Hepatocyte (in vitro differentiated cells): ENCODE measurements at regions not wholly inside any gene's neighbourhood (a gene's known extent, or its start where the extent isn't known, plus 50 kb on each side); places are given as distances from the start of the nearest gene placed in this dataset.

Experiments used
- DNase-seq: peaks from one replicate; pipeline ENCODE4 v3.0.0-alpha.2; 2016; ENCODE audit warnings: low spot score
- H2AFZ ChIP-seq: fragments of 200-600 bp; sonication (generic); 2 replicates; pipeline ENCODE4 v1.6.0; 2016; ENCODE audit warnings: antibody characterized with exemption, mild to moderate bottlenecking
- H3K27ac ChIP-seq: fragments of 200-600 bp; sonication (generic); 2 replicates; pipeline ENCODE4 v1.5.1; 2016; ENCODE audit warnings: mild to moderate bottlenecking
- H3K27me3 ChIP-seq: fragments of 200-600 bp; sonication (generic); 2 replicates; pipeline ENCODE4 v1.6.1; 2016
- H3K36me3 ChIP-seq: fragments of 200-600 bp; sonication (generic); replicated peaks from 2 replicates; pipeline ENCODE4 v1.5.1; 2016; ENCODE audit warnings: low read depth; ENCODE audit not compliant: insufficient read depth
- H3K4me1 ChIP-seq: fragments of 200-600 bp; sonication (generic); 2 replicates; pipeline ENCODE4 v1.5.1; 2016; ENCODE audit warnings: mild to moderate bottlenecking, moderate library complexity; ENCODE audit not compliant: insufficient read depth
- H3K4me2 ChIP-seq: fragments of 200-600 bp; sonication (generic); 2 replicates; pipeline ENCODE4 v1.6.0; 2016
- H3K4me3 ChIP-seq: fragments of 200-600 bp; sonication (generic); 2 replicates; pipeline ENCODE4 v1.5.1; 2016; ENCODE audit warnings: mild to moderate bottlenecking
- H3K79me2 ChIP-seq: fragments of 200-600 bp; sonication (generic); 2 replicates; pipeline ENCODE4 v1.6.0; 2017; ENCODE audit warnings: mild to moderate bottlenecking
- H3K9me2 ChIP-seq: fragments of 200-600 bp; sonication (generic); replicated peaks from 2 replicates; pipeline ENCODE4 v1.6.0; 2017; ENCODE audit warnings: mild to moderate bottlenecking; ENCODE audit not compliant: insufficient read depth
- H3K9me3 ChIP-seq: fragments of 200-600 bp; sonication (generic); 2 replicates; pipeline ENCODE4 v1.5.1; 2016; ENCODE audit warnings: low read depth, mild to moderate bottlenecking
- H4K20me1 ChIP-seq: fragments of 200-600 bp; sonication (generic); 2 replicates; pipeline ENCODE4 v1.6.0; 2016; ENCODE audit warnings: mild to moderate bottlenecking; ENCODE audit not compliant: insufficient read depth, poor library complexity, severe bottlenecking
- EZH2 ChIP-seq: fragments of 200-600 bp; sonication (generic); IDR thresholded peaks from 2 replicates; pipeline ENCODE4 v1.6.1; 2016; ENCODE audit warnings: antibody characterized with exemption, mild to moderate bottlenecking, borderline replicate concordance
- EZH2phosphoT487 ChIP-seq: fragments of 200-600 bp; sonication (generic); IDR thresholded peaks from one replicate; pipeline ENCODE4 v1.6.1; 2018; ENCODE audit warnings: antibody characterized with exemption, mild to moderate bottlenecking, low read depth, moderate library complexity; ENCODE audit not compliant: unreplicated experiment, severe bottlenecking
- WGBS: methylation state at CpG from one replicate; pipeline ENCODE4 v1.1.6; 2016; ENCODE audit warnings: low lambda C conversion rate; ENCODE audit errors: missing lambda C conversion rate; 5-methylcytosine and 5-hydroxymethylcytosine counted together
- TF ChIP-seq, protein P1 (sequence below): fragments of 200-600 bp; sonication (generic); IDR thresholded peaks from 2 replicates; pipeline ENCODE4 v1.5.1; 2016; ENCODE audit warnings: antibody characterized with exemption, mild to moderate bottlenecking; ENCODE audit not compliant: poor library complexity

- no peaks in the 10 kb centered on the region for H3K4me1 ChIP-seq
- 80% methylated on average over 1 of the region's 1 CpG for WGBS
- no peaks in the 10 kb centered on the region for H3K36me3 ChIP-seq
- no peak overlapping the region for H3K4me2 ChIP-seq
- no peak overlapping the region for H2AFZ ChIP-seq
- H3K27ac ChIP-seq: no peak overlapping the region
- no peaks in the 10 kb centered on the region for H4K20me1 ChIP-seq
- H3K9me2 ChIP-seq: no peaks in the 10 kb centered on the region
- H3K9me3 ChIP-seq: no peaks in the 10 kb centered on the region
- H3K27me3 ChIP-seq: no peaks in the 10 kb centered on the region
- no peak for DNase-seq
- H3K79me2 ChIP-seq: no peaks in the 10 kb centered on the region
- no peak overlapping the region for H3K4me3 ChIP-seq
- TF ChIP-seq, protein P1, sequence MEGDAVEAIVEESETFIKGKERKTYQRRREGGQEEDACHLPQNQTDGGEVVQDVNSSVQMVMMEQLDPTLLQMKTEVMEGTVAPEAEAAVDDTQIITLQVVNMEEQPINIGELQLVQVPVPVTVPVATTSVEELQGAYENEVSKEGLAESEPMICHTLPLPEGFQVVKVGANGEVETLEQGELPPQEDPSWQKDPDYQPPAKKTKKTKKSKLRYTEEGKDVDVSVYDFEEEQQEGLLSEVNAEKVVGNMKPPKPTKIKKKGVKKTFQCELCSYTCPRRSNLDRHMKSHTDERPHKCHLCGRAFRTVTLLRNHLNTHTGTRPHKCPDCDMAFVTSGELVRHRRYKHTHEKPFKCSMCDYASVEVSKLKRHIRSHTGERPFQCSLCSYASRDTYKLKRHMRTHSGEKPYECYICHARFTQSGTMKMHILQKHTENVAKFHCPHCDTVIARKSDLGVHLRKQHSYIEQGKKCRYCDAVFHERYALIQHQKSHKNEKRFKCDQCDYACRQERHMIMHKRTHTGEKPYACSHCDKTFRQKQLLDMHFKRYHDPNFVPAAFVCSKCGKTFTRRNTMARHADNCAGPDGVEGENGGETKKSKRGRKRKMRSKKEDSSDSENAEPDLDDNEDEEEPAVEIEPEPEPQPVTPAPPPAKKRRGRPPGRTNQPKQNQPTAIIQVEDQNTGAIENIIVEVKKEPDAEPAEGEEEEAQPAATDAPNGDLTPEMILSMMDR: no peak
- TF ChIP-seq EZH2phosphoT487 (no peak), EZH2 (no peak)
These were observed 99.2 kb upstream of the DDIT4L start for GRCh38 chr4:100289530-100289888.

DNA sequence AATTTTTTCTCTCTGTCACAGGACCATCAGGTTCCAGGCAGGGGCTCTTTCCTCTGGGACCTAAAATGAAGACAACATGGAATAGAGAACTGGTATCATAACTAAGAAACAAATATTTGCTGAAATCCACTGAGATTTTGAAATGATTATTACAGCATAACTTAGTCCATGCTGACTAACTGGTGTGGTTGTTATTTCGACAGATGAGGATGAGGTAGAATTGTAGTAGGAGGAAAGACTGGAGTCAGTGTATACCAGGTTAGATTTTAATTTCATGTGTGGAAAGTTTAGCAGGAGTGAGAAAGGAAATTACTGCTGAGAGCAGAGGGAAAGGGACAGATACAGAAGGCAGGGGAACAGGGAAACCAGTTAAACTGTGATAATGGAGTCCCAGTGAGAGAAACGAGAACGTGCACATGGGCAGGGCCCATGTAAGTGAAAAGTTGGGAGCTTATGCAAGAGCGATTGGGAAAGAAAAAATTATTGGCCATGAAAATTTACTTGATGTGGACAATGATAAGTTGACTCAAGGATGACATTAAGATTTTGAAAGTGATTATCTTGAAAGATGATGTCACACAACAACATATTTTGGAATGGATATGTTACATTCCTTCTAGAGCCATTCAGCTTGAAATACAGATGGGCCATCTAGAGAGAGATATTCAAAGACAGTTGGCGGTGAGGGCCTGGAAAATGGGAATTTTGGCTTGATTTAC lies 98.7 kb upstream of the DDIT4L start:
- no peak overlapping the region for H3K27ac ChIP-seq
- H3K36me3 ChIP-seq: no peaks in the 10 kb centered on the region
- no peaks in the 10 kb centered on the region for H4K20me1 ChIP-seq
- no peaks in the 10 kb centered on the region for H3K9me3 ChIP-seq
- no peak for DNase-seq
- H3K79me2 ChIP-seq: no peaks in the 10 kb centered on the region
- TF ChIP-seq EZH2phosphoT487 (no peak), EZH2 (no peak)
- TF ChIP-seq, protein P1: no peak
- H3K27me3 ChIP-seq: no peaks in the 10 kb centered on the region
- H3K4me1 ChIP-seq: no peaks in the 10 kb centered on the region
- H3K9me2 ChIP-seq: no peaks in the 10 kb centered on the region
- no peak overlapping the region for H3K4me2 ChIP-seq
- H2AFZ ChIP-seq: no peak overlapping the region
- WGBS: 91% methylated on average over 5 of the region's 5 CpGs
- H3K4me3 ChIP-seq: no peak overlapping the region

- no peaks in the 10 kb centered on the region for H3K4me1 ChIP-seq
- H4K20me1 ChIP-seq: no peaks in the 10 kb centered on the region
- no peak overlapping the region for H3K4me2 ChIP-seq
- H3K9me2 ChIP-seq: no peaks in the 10 kb centered on the region
- H3K9me3 ChIP-seq: no peaks in the 10 kb centered on the region
- WGBS: 89% methylated on average over 1 of the region's 1 CpG
- no peak overlapping the region for H3K4me3 ChIP-seq
- H3K79me2 ChIP-seq: no peaks in the 10 kb centered on the region
- no peak for DNase-seq
- H3K27me3 ChIP-seq: no peaks in the 10 kb centered on the region
- no peak for TF ChIP-seq EZH2phosphoT487
- TF ChIP-seq, protein P1: no peak
- TF ChIP-seq EZH2: no peak
- no peaks in the 10 kb centered on the region for H3K36me3 ChIP-seq
- no peak overlapping the region for H2AFZ ChIP-seq
- H3K27ac ChIP-seq: no peak overlapping the region
These were observed 97.9 kb upstream of the DDIT4L start for GRCh38 chr4:100288161-100288560.

- no peak overlapping the region for H2AFZ ChIP-seq
- TF ChIP-seq EZH2 (no peak), EZH2phosphoT487 (no peak)
- TF ChIP-seq, protein P1: no peak
- no peaks in the 10 kb centered on the region for H3K9me3 ChIP-seq
- H3K27ac ChIP-seq: no peak overlapping the region
- 58% methylated on average over 6 of the region's 6 CpGs for WGBS
- no peaks in the 10 kb centered on the region for H4K20me1 ChIP-seq
- no peak overlapping the region for H3K4me2 ChIP-seq
- DNase-seq: no peak
- H3K27me3 ChIP-seq: no peaks in the 10 kb centered on the region
- no peaks in the 10 kb centered on the region for H3K9me2 ChIP-seq
- H3K4me3 ChIP-seq: no peak overlapping the region
- H3K36me3 ChIP-seq: no peaks in the 10 kb centered on the region
- H3K4me1 ChIP-seq: no peaks in the 10 kb centered on the region
- H3K79me2 ChIP-seq: no peaks in the 10 kb centered on the region
These were observed 97.3 kb upstream of the DDIT4L start for GRCh38 chr4:100287534-100287933.
